ENCODE measurements at regions not wholly inside any gene's neighbourhood (a gene's known extent, or its start where the extent isn't known, plus 50 kb on each side); places are given as distances from the start of the nearest gene placed in this dataset.

GRCh38 chr2:12552092-12552491, 164.6 kb upstream of the TRIB2 start:
- TF ChIP-seq EZH2 (IDR thresholded peaks at IDR 0.05; ENCODE audit: low read depth) = no peak
- TF ChIP-seq CTCF (conservative IDR thresholded peaks at IDR 0.05) = no peak
